SIG-M5 treated with dmso at 0.1 percent for 504 hours (cell line): ENCODE measurements at regions not wholly inside any gene's neighbourhood (a gene's known extent, or its start where the extent isn't known, plus 50 kb on each side); places are given as distances from the start of the nearest gene placed in this dataset.

Source experiments
- DNase-seq: peaks from one replicate; lab custom pipeline; 2025; ENCODE audit not compliant: unreplicated experiment; lab: John Stamatoyannopoulos, UW

- DNase-seq, result no peak
Measured at GRCh38 chr11:42170601-42171000, 711.1 kb upstream of the LRRC4C start.

- no peak for DNase-seq
Measured at GRCh38 chr11:42171046-42171445, 711.6 kb upstream of the LRRC4C start.

GRCh38 chr11:42172441-42172840 lies 713.0 kb upstream of the LRRC4C start:
- DNase-seq, result no peak

- no peak for DNase-seq
Measured at GRCh38 chr11:42175203-42175602, 715.8 kb upstream of the LRRC4C start.

- no peak for DNase-seq
Measured at GRCh38 chr11:42179216-42179615, 719.8 kb upstream of the LRRC4C start.

- no peak for DNase-seq
Measured at GRCh38 chr11:42195289-42196013, 736.0 kb upstream of the LRRC4C start.

- no peak for DNase-seq
Measured at GRCh38 chr11:42200311-42200710, 740.9 kb upstream of the LRRC4C start.

GRCh38 chr11:42201603-42202148 lies 742.2 kb upstream of the LRRC4C start:
- no peak for DNase-seq

- DNase-seq, result no peak
Measured at GRCh38 chr11:42205518-42205917, 746.1 kb upstream of the LRRC4C start.

GRCh38 chr11:42225664-42226063 lies 766.2 kb upstream of the LRRC4C start:
- no peak for DNase-seq

GRCh38 chr11:42232673-42233072 lies 773.2 kb upstream of the LRRC4C start:
- no peak for DNase-seq

GRCh38 chr11:42234451-42234951 lies 775.0 kb upstream of the LRRC4C start:
- no peak for DNase-seq

- DNase-seq, result no peak
Measured at GRCh38 chr11:42237701-42238235, 778.3 kb upstream of the LRRC4C start.

GRCh38 chr11:42239188-42239587 lies 779.7 kb upstream of the LRRC4C start:
- no peak for DNase-seq

- no peak for DNase-seq
Measured at GRCh38 chr11:42243385-42243784, 783.9 kb upstream of the LRRC4C start.

GRCh38 chr11:42244376-42244775 lies 784.9 kb upstream of the LRRC4C start:
- no peak for DNase-seq

- DNase-seq, result no peak
Measured at GRCh38 chr11:42249401-42249800, 789.9 kb upstream of the LRRC4C start.

- DNase-seq, result no peak
Measured at GRCh38 chr11:42249956-42250355, 790.5 kb upstream of the LRRC4C start.

GRCh38 chr11:42251984-42252383 lies 792.5 kb upstream of the LRRC4C start:
- no peak for DNase-seq

GRCh38 chr11:42253156-42253555 lies 793.7 kb upstream of the LRRC4C start:
- peak; percentile 40 for DNase-seq

GRCh38 chr11:42255906-42256305 lies 796.5 kb upstream of the LRRC4C start:
- no peak for DNase-seq

- no peak for DNase-seq
Measured at GRCh38 chr11:42257534-42257933, 798.1 kb upstream of the LRRC4C start.
